Esophagus muscularis mucosa (tissue), 4 donors: ENCODE measurements at regions not wholly inside any gene's neighbourhood (a gene's known extent, or its start where the extent isn't known, plus 50 kb on each side); places are given as distances from the start of the nearest gene placed in this dataset.

Experiments used
- DNase-seq: peaks from one replicate; pipeline ENCODE4 v3.0.0-alpha.2; 2017; ENCODE audit errors: extremely low spot score
- H3K27ac ChIP-seq, 4 donors: fragments of 200-600 bp; sonication (generic); replicated peaks in 1 of 4; 1 replicate in 3 of 4; 2 replicates in 1 of 4; pipeline ENCODE4 v1.5.1; 2016 to 2019; ENCODE audit warnings: mild to moderate bottlenecking in 1 of 4
- H3K27me3 ChIP-seq, 4 donors: fragments of 200-600 bp; sonication (generic); one replicate each; pipeline versions ENCODE4 v1.5.1 to v1.6.0; 2016 to 2019
- H3K36me3 ChIP-seq, 4 donors: fragments of 200-600 bp; sonication (generic); one replicate each; pipeline ENCODE4 v1.5.1; 2016 to 2019
- H3K4me1 ChIP-seq, 4 donors: fragments of 200-600 bp; sonication (generic); one replicate each; pipeline ENCODE4 v1.5.1; 2016 to 2019
- H3K4me3 ChIP-seq, 4 donors: fragments of 200-600 bp; sonication (generic); 1 replicate in 2 of 4; 2 replicates in 2 of 4; pipeline ENCODE4 v1.5.1; 2016 to 2019; ENCODE audit warnings: mild to moderate bottlenecking in 4 of 4, moderate library complexity in 1 of 4
- H3K9me3 ChIP-seq, 4 donors: fragments of 200-600 bp; sonication (generic); 1 replicate in 3 of 4; 2 replicates in 1 of 4; pipeline ENCODE4 v1.5.1; 2016 to 2019
- EP300 ChIP-seq: sonication (generic); formaldehyde crosslinking; IDR thresholded peaks from one replicate; pipeline ENCODE4 v1.6.1; 2017; ENCODE audit warnings: antibody characterized with exemption
- POLR2A ChIP-seq: fragments of 450-650 bp; IDR thresholded peaks from one replicate; pipeline ENCODE4 v1.6.1; 2017; ENCODE audit warnings: antibody characterized with exemption, moderate library complexity, mild to moderate bottlenecking, low read depth
- POLR2AphosphoS5 ChIP-seq, 2 donors: sonication (generic); formaldehyde crosslinking; IDR thresholded peaks; one replicate each; pipeline ENCODE4 v1.6.1; 2017; ENCODE audit warnings: antibody characterized with exemption in 2 of 2
- WGBS: methylation state at CpG from one replicate; pipeline ENCODE4 v1.1.5; 2018; 5-methylcytosine and 5-hydroxymethylcytosine counted together
- intact Hi-C: fragments of 100-400 bp; cut with DNase I; formaldehyde crosslinking; loops from one replicate; pipeline ENCODE4 v1.15.1; 2023
- TF ChIP-seq, protein P1 (sequence below), 3 experiments: fragments of 200-600 bp in 2 of 3; fragments of 450-650 bp in 1 of 3; sonication (generic) in 2 of 3; IDR thresholded peaks; one replicate each; pipeline ENCODE4 v1.5.1; 2017 to 2019; ENCODE audit warnings: antibody characterized with exemption in 3 of 3, mild to moderate bottlenecking in 2 of 3, moderate library complexity in 1 of 3

DNA sequence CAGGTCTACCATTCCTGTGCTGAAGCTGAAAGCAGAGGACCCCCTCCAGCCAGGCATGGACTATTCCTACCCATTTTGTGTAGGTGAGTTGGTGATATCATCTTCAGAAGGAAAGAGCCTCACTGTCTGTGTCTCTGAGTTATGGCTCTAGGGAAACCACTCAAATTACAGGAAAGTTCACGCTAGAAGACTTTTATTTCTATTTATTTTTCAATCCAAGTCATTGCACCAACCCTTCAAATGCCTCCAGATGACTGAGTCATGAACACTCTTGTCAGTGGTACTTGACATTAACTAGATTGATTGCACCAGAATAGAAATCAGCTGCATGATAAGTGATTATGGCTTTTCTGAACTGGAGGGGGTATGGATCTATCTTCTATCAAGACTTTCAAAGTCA is 338.4 kb downstream of the MBD2 start:
- Histone ChIP-seq H3K4me1 (no peaks in the 10 kb centered on the region), H3K9me3 (no peaks in the 10 kb centered on the region), H3K27me3 (no peaks in the 10 kb centered on the region), H3K27ac (no peak overlapping the region), H3K4me3 (no peak overlapping the region), H3K36me3 (no peaks in the 10 kb centered on the region)
- DNase-seq, result no peak
- TF ChIP-seq POLR2A (no peak), POLR2AphosphoS5 (IDR thresholded peaks at IDR 0.05) (no peak), EP300 (no peak)
- TF ChIP-seq, protein P1, sequence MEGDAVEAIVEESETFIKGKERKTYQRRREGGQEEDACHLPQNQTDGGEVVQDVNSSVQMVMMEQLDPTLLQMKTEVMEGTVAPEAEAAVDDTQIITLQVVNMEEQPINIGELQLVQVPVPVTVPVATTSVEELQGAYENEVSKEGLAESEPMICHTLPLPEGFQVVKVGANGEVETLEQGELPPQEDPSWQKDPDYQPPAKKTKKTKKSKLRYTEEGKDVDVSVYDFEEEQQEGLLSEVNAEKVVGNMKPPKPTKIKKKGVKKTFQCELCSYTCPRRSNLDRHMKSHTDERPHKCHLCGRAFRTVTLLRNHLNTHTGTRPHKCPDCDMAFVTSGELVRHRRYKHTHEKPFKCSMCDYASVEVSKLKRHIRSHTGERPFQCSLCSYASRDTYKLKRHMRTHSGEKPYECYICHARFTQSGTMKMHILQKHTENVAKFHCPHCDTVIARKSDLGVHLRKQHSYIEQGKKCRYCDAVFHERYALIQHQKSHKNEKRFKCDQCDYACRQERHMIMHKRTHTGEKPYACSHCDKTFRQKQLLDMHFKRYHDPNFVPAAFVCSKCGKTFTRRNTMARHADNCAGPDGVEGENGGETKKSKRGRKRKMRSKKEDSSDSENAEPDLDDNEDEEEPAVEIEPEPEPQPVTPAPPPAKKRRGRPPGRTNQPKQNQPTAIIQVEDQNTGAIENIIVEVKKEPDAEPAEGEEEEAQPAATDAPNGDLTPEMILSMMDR (IDR thresholded peaks at IDR 0.05), result no peak
- 100% methylated on average over 1 of the region's 1 CpG for WGBS
- intact Hi-C loops, result no loop called here

DNA sequence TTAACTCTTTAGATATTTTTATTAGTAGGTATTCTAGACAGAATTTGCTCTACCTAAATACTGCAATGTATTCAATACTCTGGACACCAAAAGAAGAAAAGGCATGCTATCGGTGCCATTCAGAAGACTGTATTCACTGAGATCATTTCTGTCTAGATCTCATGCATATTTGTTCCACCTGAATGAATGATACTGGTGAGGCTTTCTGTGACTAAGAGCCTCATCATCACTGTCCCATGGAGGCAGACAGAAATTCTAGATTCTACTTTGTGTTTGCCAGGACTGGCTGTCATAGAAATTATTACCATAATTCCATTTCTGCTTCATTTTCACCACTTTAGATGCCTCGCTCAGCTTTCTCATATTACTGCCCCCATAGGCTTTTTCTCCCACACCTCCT is 340.7 kb downstream of the MBD2 start:
- DNase-seq, result no peak
- no peak overlapping the region for H3K27ac ChIP-seq
- H3K4me1 ChIP-seq, result no peaks in the 10 kb centered on the region
- H3K4me3 ChIP-seq, result no peak overlapping the region
- no peaks in the 10 kb centered on the region for H3K27me3 ChIP-seq
- H3K36me3 ChIP-seq, result no peaks in the 10 kb centered on the region
- intact Hi-C loops, result no loop called here
- 95% methylated on average over 2 of the region's 2 CpGs for WGBS
- no peak for TF ChIP-seq POLR2AphosphoS5 (IDR thresholded peaks at IDR 0.05)
- no peak for TF ChIP-seq EP300
- TF ChIP-seq POLR2A, result no peak
- H3K9me3 ChIP-seq, result no peaks in the 10 kb centered on the region

DNA sequence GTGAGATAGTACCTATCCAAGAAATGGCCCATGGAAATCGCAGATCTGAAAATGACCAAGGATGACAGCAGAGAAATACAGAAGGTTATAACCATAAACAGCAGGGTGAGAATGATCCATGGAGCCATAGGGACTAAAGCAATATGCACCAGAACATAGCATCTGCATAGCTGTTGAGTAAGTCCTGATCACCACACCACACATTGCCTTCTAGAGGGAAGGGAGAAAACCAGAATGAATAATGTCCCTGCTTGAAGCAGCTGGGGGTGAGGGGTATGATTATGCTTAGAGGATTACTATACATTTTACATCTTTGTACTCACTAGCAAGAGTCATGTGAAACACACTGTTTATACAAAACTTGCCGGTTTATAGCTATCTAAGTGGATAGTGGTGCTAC is 350.4 kb downstream of the MBD2 start:
- no peak for DNase-seq
- intact Hi-C loops, result no loop called here
- TF ChIP-seq POLR2A (no peak), EP300 (no peak), POLR2AphosphoS5 (IDR thresholded peaks at IDR 0.05) (no peak)
- TF ChIP-seq, protein P1 (IDR thresholded peaks at IDR 0.05), result no peak
- WGBS, result 79% methylated on average over 2 of the region's 2 CpGs
- H3K9me3 ChIP-seq, result no peaks in the 10 kb centered on the region
- H3K4me1 ChIP-seq, result peaks cover 0 to 14% (median 5%) of the 10 kb centered on the region in 4 donors
- H3K36me3 ChIP-seq, result no peaks in the 10 kb centered on the region
- H3K27ac ChIP-seq, result no peak overlapping the region
- H3K27me3 ChIP-seq, result no peaks in the 10 kb centered on the region
- no peak overlapping the region for H3K4me3 ChIP-seq

DNA sequence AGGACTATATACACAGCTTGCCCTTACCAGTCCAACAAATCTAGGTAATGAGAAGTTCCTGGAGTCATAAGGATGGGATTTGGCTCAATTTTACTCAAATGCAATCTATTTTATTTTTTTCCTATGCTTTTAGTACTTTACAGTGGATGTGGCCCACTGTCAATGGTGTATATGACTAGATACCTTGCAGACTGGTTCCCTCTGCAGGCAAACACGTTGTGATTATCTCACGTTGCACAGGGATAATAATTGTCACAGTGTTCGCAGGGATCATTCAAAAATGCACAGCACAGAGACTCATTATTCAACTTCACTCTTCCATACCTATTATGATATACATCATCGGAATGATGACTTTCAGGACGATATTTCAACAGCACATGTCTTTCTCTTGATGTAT is 359.7 kb downstream of the MBD2 start:
- no peaks in the 10 kb centered on the region for H3K27me3 ChIP-seq
- H3K27ac ChIP-seq, result no peak overlapping the region
- no peaks in the 10 kb centered on the region for H3K9me3 ChIP-seq
- peaks cover 0 to 11% (median 3%) of the 10 kb centered on the region in 4 donors for H3K4me1 ChIP-seq
- intact Hi-C loops, result no loop called here
- no peaks in the 10 kb centered on the region for H3K36me3 ChIP-seq
- DNase-seq, result no peak
- H3K4me3 ChIP-seq, result no peak overlapping the region
- 38% methylated on average over 5 of the region's 5 CpGs for WGBS
- no peak for TF ChIP-seq POLR2A
- no peak for TF ChIP-seq POLR2AphosphoS5 (IDR thresholded peaks at IDR 0.05)
- TF ChIP-seq EP300, result no peak
- TF ChIP-seq, protein P1 (IDR thresholded peaks at IDR 0.05), result no peak

DNA sequence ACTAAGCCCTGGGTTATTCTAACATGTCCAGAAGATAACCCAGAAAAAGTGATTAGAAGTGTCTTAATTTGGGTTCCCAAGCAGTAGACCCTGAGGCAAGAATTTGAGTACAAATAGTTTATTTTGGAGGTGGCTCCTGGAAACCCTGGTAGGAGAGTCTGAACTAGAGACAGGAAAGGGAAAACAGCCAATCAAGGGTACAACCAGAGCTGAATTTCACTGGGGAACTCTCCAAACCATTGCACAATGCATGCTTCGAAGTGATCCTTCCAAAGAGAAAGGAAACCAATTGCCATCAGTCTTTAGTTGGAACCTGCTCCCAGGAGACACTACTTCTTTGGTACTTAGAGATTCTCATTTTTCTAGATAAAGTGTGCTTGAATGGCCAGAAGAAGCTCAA is 361.5 kb downstream of the MBD2 start:
- Histone ChIP-seq H3K4me1 (no peaks in the 10 kb centered on the region), H3K27me3 (no peaks in the 10 kb centered on the region), H3K9me3 (no peaks in the 10 kb centered on the region), H3K36me3 (no peaks in the 10 kb centered on the region), H3K27ac (no peak overlapping the region), H3K4me3 (no peak overlapping the region)
- 59% methylated on average over 1 of the region's 1 CpG for WGBS
- DNase-seq, result no peak
- intact Hi-C loops, result no loop called here
- TF ChIP-seq EP300 (no peak), POLR2AphosphoS5 (IDR thresholded peaks at IDR 0.05) (no peak), POLR2A (no peak)
- TF ChIP-seq, protein P1 (IDR thresholded peaks at IDR 0.05), result no peak
